HK-2 (cell line): ENCODE measurements at regions not wholly inside any gene's neighbourhood (a gene's known extent, or its start where the extent isn't known, plus 50 kb on each side); places are given as distances from the start of the nearest gene placed in this dataset.
"Not testable (repeated sequence)": the region's sequence is repeated elsewhere in the genome, so short reads cannot be mapped to it uniquely, and the experiment has no call there.

Experiments used
- DNase-seq: peaks from one replicate; pipeline ENCODE4 v3.0.0-alpha.2; 2018; ENCODE audit not compliant: unreplicated experiment

GRCh38 chr3:194880940-194881925, 195.6 kb downstream of the FAM43A start:
- no peak for DNase-seq

DNA sequence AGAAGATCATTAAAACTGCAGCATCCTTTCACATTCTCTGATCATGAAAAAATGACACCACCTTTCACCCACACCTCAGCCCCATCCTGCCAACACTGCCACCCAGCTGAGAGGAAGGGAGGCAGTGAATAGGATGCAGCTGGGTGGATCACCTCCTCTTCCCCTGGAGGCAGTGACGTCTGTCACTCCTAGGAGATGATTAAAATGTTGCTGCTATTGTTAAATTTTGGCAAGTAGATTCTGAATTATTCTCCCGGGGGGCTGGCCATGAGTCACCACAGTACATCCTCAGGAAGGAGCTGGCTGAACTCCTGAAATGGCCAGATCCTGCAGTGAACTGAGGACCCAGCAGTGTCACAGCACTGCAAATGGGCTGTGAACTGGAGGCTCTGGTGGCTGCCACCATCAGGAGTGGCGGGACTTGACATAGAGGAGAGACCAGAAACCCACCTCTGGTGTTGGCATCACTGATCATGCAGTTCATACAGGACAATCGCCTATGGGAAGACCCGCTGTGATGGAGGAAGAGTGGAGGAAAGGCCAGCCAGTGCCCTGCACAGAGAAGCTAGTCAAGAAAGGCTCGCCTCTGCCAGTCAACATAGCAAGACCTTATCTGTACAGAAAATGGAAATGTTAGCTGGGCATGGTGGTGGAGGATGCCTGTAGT, 199.1 kb downstream of the FAM43A start:
- no peak for DNase-seq

- no peak for DNase-seq
Observed at GRCh38 chr3:194885766-194886165, 200.1 kb downstream of the FAM43A start.

DNA sequence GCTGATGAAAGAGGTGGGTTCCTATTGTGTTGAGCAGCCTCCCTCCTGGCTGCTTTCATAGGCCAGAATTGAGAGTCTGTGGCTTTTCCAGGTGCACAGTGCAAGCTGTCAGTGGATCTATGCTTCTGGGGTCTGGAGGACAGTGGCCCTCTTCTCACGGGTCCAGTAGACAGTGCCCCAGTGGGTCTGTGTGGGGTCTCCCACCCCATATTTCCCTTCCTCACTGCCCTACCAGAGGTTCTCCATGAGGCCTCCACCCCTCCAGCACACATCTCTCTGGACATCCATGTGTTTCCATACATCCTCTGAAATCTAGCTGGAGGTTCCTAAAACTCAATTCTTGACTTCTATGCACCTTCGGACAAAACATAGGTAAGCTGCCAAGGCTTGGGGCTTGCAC, 201.2 kb downstream of the FAM43A start:
- DNase-seq = no peak

GRCh38 chr3:194888062-194888461, 202.4 kb downstream of the FAM43A start:
- not testable (repeated sequence) for DNase-seq

DNA sequence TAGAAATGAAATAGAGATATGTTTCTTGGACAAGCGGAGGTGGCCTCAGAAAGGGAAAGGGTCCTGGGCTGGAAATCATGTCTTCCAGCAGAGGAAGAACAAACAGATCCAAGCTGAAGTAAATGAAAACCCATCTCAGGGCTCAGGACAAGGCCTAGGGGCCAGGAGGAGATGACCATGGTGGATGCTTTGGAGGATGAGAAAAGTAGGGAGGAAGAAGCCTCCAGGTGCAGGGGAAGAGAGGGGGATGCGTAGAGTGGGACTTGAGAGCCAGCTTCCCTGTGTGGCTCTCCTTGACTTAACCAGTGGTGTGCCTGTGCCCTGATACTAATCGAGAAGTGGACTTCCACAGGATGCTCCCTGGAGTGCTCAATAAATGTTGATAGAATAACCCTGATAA, 203.2 kb downstream of the FAM43A start:
- DNase-seq = no peak

DNA sequence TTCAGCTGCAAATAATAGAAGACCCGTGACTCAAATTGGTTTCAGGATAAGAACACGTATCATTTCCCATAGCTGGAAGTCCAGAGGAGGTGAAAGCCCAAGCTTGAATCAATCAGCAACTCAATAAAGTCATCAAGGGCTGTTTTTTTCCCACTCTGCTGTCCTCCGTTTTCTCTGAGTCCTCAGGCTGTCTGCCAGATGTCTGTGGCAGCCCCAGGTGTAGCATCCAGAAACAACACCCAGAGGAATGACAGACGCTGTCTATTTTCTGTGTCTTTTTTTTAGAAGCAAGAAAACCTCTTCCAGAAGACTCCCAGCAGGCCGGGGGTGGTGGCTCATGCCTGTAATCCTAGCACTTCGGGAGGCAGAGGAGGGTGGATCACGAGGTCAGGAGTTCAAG, 204.4 kb downstream of the FAM43A start:
- DNase-seq = no peak

GRCh38 chr3:194893121-194893987, 207.7 kb downstream of the FAM43A start:
- no peak for DNase-seq

DNA sequence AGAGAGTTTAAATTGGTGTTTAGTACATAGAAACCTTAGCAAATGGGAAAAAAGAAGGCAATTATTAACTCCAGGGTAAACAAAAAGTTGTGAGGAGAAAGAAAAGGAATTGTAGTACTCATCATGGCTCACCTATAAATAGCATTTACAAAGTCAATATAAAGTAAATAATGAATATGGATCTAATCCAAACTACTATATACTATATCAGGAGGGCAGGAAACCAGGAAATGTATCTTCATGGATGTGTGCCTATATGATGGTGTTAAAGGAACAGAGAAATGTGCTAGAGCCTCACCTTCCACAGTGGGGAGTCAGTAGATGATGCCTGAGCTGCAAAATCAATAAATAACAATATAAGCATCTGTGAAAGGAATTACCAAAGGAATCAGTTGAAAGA, 208.9 kb downstream of the FAM43A start:
- no peak for DNase-seq

GRCh38 chr3:194900854-194901522, 215.3 kb downstream of the FAM43A start:
- no peak for DNase-seq

DNA sequence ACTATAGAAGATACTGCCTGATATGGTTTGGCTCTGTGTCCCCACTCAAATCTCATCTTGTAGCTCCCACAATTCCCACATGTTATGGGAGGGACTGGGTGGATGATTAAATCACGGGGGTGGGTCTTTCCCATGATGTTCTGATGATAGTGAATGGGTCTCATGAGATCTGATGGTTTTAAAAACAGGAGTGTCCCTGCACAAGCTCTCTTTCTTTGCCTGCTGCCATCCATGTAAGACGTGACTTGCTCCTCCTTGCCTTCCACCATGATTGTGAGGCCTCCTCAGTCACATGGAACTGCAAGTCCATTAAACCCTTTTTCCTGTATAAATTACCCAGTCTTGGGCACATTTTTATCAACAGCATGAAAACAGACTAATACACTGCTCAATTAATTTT, 217.8 kb downstream of the FAM43A start:
- not testable (repeated sequence) for DNase-seq

DNA sequence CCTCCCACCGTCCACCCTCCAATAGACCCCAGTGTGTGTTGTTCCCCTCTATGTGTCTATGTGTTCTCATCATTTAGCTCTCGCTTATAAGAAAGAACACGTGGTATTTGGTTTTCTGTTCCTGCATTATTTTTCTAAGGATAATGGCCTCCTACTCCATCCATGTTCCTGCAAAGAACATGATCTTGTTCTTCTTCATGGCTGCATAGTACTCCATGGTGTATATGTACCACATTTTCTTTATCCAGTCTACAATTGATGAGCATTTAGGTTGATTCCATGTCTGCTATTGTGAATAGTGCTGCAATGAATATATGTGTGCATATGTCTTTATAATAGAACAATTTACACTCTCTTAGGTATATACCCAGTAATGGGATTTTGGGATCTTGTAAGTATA, 219.3 kb downstream of the FAM43A start:
- DNase-seq = not testable (repeated sequence)

GRCh38 chr3:194905696-194906095, 220.0 kb downstream of the FAM43A start:
- DNase-seq = no peak

GRCh38 chr3:194906229-194906629, 220.5 kb downstream of the FAM43A start:
- DNase-seq = no peak

GRCh38 chr3:194906970-194907629, 221.4 kb downstream of the FAM43A start:
- no peak for DNase-seq

DNA sequence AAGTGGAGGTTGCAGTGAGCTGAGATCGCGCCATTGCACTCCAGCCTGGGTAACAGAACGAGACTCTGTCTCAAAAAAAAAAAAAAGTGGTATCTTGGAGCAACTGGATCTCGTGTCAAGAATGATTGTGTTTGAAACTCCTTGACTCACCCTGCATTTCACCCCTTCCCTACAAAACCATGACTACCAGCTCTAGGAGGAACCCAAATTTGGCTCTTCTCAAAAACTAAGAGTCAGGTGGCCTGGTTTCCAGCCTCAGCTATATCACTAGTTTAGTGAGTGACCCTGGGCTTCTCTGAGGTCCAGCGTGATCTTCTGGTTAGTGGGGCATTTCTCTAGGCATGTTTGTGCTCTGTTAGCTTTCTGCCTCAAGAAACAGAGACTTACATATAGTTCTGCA, 222.1 kb downstream of the FAM43A start:
- no peak for DNase-seq

- no peak for DNase-seq
Observed at GRCh38 chr3:194908496-194908895, 222.8 kb downstream of the FAM43A start.

- DNase-seq = no peak
Observed at GRCh38 chr3:194908972-194909371, 223.3 kb downstream of the FAM43A start.

- DNase-seq = no peak
Observed at GRCh38 chr3:194910414-194910984, 224.8 kb downstream of the FAM43A start.

- no peak for DNase-seq
Observed at GRCh38 chr3:194913316-194913715, 227.6 kb downstream of the FAM43A start.

- DNase-seq = not testable (repeated sequence)
Observed at GRCh38 chr3:194924889-194925288, 239.2 kb downstream of the FAM43A start.
